Mammary epithelial cell (primary cell): ENCODE measurements at regions not wholly inside any gene's neighbourhood (a gene's known extent, or its start where the extent isn't known, plus 50 kb on each side); places are given as distances from the start of the nearest gene placed in this dataset.

ENCODE experiments used
- CTCF ChIP-seq, 2 donors: IDR thresholded peaks in 1 of 2; conservative IDR thresholded peaks in 1 of 2; 2 replicates each; pipeline ENCODE4 v1.5.1; 2011 to 2012; ENCODE audit warnings: inconsistent platforms in 2 of 2, low read length in 2 of 2, mild to moderate bottlenecking in 2 of 2, control low read depth in 1 of 2, low read depth in 1 of 2; ENCODE audit not compliant: insufficient read depth in 1 of 2; ENCODE audit errors: extremely low read depth in 1 of 2
- EZH2 ChIP-seq: IDR thresholded peaks from 2 replicates; pipeline ENCODE4 v1.6.1; 2012; ENCODE audit warnings: low read length, inconsistent platforms, borderline replicate concordance

DNA sequence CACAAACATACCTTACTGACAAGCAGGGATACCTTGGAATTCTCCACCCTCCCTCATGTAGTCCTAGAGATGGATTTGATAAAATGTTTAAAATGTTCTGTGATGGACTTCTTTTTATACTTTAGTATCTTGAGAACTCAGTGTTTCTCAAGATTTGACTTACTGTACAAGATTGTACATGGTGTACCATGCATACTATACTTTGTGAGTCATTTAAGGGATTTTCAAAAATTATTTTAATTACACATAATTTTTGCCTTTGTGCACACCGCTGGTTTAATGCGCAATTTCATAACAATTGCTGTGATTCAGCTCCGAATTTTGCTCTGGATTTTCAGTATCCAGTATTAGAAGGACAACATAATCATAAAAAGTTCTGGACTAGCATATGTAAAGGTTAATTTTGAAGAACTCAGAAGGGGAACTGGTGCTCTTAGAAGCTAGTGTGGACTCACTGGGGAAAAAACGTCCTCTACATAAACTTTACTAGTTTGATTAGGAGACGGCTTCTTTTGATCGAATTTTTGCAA is 78.6 kb upstream of the ACSL3 start:
- no peak for TF ChIP-seq CTCF (conservative IDR thresholded peaks at IDR 0.05 in 1 of 2, IDR thresholded peaks at IDR 0.05 in 1 of 2; ENCODE audit: extremely low read depth in 1 of 2, insufficient read depth in 1 of 2, low read depth in 1 of 2, low read length in 2 of 2)
- TF ChIP-seq EZH2 = no peak
